ENCODE measurements at regions not wholly inside any gene's neighbourhood (a gene's known extent, or its start where the extent isn't known, plus 50 kb on each side); places are given as distances from the start of the nearest gene placed in this dataset.

- H2AK5ac ChIP-seq (ENCODE audit: low read depth, low read length): no peak overlapping the region
- in situ Hi-C loops (cut with MboI; ENCODE audit: low sequenced_read_pairs) (no loop called here), intact Hi-C loops (cut with micrococcal nuclease) (no loop called here), dilution Hi-C loops (cut with HindIII; ENCODE audit: low sequenced_read_pairs, unreplicated experiment) (no loop called here)
- no peak overlapping the region for H3K18ac ChIP-seq (ENCODE audit: low read depth, low read length)
- 57% methylated on average over 2 of the region's 5 CpGs; no CpG with 5 or more reads in 1 of the 2 experiments for WGBS, 2 experiments (ENCODE audit: extremely low coverage in 2 of 2, insufficient read length in 1 of 2)
- H2BK15ac ChIP-seq (ENCODE audit: low read depth, low read length): no peak overlapping the region
- no peaks in the 10 kb centered on the region for H4K20me1 ChIP-seq (ENCODE audit: insufficient read depth, low read length)
- no peak overlapping the region for H3K9ac ChIP-seq (ENCODE audit: low read depth, low read length)
- ChIA-PET POLR2A (ENCODE audit: unreplicated experiment) (no interaction called here), CTCF (no interaction called here)
- H3K4ac ChIP-seq (ENCODE audit: low read depth, low read length): no peak overlapping the region
- no peak overlapping the region for H3K27ac ChIP-seq (ENCODE audit: insufficient read depth, low read length)
- no peak overlapping the region for H3K23ac ChIP-seq (ENCODE audit: low read depth, low read length)
- no peak overlapping the region for H2AFZ ChIP-seq (replicated peaks; ENCODE audit: low read length, poor library complexity)
- H4K5ac ChIP-seq (ENCODE audit: low read depth, low read length): no peak overlapping the region
- H2BK20ac ChIP-seq (ENCODE audit: low read depth, low read length): no peak overlapping the region
- H3K9me3 ChIP-seq (ENCODE audit: control insufficient read depth, insufficient read depth, low read length): no peaks in the 10 kb centered on the region
- peaks cover 18% of the 10 kb centered on the region for H3K27me3 ChIP-seq (ENCODE audit: control insufficient read depth, insufficient read depth, low read length)
- no peak overlapping the region for H2BK5ac ChIP-seq (ENCODE audit: low read depth, low read length, poor library complexity, severe bottlenecking)
- ATAC-seq (ENCODE audit: low read depth) (no peak), DNase-seq (no peak)
- H3K4me3 ChIP-seq (ENCODE audit: insufficient read depth, low read depth, low read length): no peak overlapping the region
- no peak overlapping the region for H4K91ac ChIP-seq (ENCODE audit: insufficient read depth, low read depth, low read length)
- no peak overlapping the region for H4K8ac ChIP-seq (ENCODE audit: low read depth in 2 of 2, low read length in 2 of 2)
- no peaks in the 10 kb centered on the region for H3K36me3 ChIP-seq (ENCODE audit: control insufficient read depth, insufficient read depth, low read length)
- no peak overlapping the region for H2BK120ac ChIP-seq (ENCODE audit: low read depth, low read length)
- no peak overlapping the region for H3K4me2 ChIP-seq (ENCODE audit: low read depth, low read length)
- no peak overlapping the region for H3K14ac ChIP-seq (replicated peaks; ENCODE audit: low read depth, low read length)
- H3K4me1 ChIP-seq (ENCODE audit: control insufficient read depth, insufficient read depth, low read length): 0 out of 2 replicates have a peak, but pooled peaks cover 2% of the 10 kb centered on the region
- TF ChIP-seq MAFK (IDR thresholded peaks at IDR 0.05; ENCODE audit: low read depth, low read length): no peak
- TF ChIP-seq CHD1 (IDR thresholded peaks at IDR 0.05; ENCODE audit: low read depth, low read length): no peak
- no peak for TF ChIP-seq ELK1 (IDR thresholded peaks at IDR 0.05; ENCODE audit: borderline replicate concordance, low read depth, low read length)
- no peak for TF ChIP-seq BHLHE40 (IDR thresholded peaks at IDR 0.05; ENCODE audit: low read depth, low read length)
- no peak for TF ChIP-seq FOS (IDR thresholded peaks at IDR 0.05; ENCODE audit: low read depth, low read length)
- no peak for TF ChIP-seq MXI1 (IDR thresholded peaks at IDR 0.05; ENCODE audit: borderline replicate concordance, low read depth, low read length)
- no peak for TF ChIP-seq NFE2L2 (IDR thresholded peaks at IDR 0.05; ENCODE audit: low read depth, low read length)
- no peak for TF ChIP-seq RFX5 (IDR thresholded peaks at IDR 0.05; ENCODE audit: low read depth, low read length)
- no peak for TF ChIP-seq RCOR1 (IDR thresholded peaks at IDR 0.05; ENCODE audit: insufficient replicate concordance, low read length)
- TF ChIP-seq RAD21 (IDR thresholded peaks at IDR 0.05; ENCODE audit: low read length): no peak
- no peak for TF ChIP-seq USF2 (IDR thresholded peaks at IDR 0.05; ENCODE audit: low read depth, low read length)
- TF ChIP-seq MAZ (IDR thresholded peaks at IDR 0.05; ENCODE audit: borderline replicate concordance, low read depth, low read length): no peak
- no peaks in the 10 kb centered on the region for H3K9me1 ChIP-seq (ENCODE audit: insufficient read depth, low read length)
- no peak overlapping the region for H3K56ac ChIP-seq (ENCODE audit: extremely low read depth, insufficient read depth, low read length)
- H3K79me1 ChIP-seq (ENCODE audit: low read depth in 1 of 2, low read length in 2 of 2): no peaks in the 10 kb centered on the region
- no peak overlapping the region for H2AK9ac ChIP-seq (replicated peaks; ENCODE audit: low read depth, low read length, poor library complexity)
- BruUV-seq (replicated peaks): no TSS peak
Observed at GRCh38 chrX:39873117-39873516, 224.6 kb downstream of the BCOR start.

All from IMR-90 (cell line).